Stimulated activated naive B cell treated with anti-CD40 and anti-IgM and Interleukin-4, amounts not matched to agents 10 μg/mL and 1 μg/mL and 100 μg/mL, for 72 hours (primary cell): ENCODE measurements at regions not wholly inside any gene's neighbourhood (a gene's known extent, or its start where the extent isn't known, plus 50 kb on each side); places are given as distances from the start of the nearest gene placed in this dataset.

Experiments
- ATAC-seq, 2 donors: fragments of 150-1000 bp; cut with Tn5 transposase; replicated peaks; 2 replicates each; pipeline ENCODE4 v1.10.0; 2021; ENCODE audit warnings: moderate library complexity in 1 of 2
- DNase-seq: peaks from one replicate; pipeline ENCODE4 v3.0.0; 2021
- H3K27ac Mint-ChIP-seq: one replicate; pipeline ENCODE4 v1.8.0; 2022; ENCODE audit warnings: mild to moderate bottlenecking, mixed read lengths
- H3K27me3 Mint-ChIP-seq, 2 donors: one replicate each; pipeline ENCODE4 v1.8.0; 2022; ENCODE audit warnings: mixed read lengths in 2 of 2
- H3K36me3 Mint-ChIP-seq, 2 donors: one replicate each; pipeline ENCODE4 v1.8.0; 2022; ENCODE audit warnings: mixed read lengths in 2 of 2, mild to moderate bottlenecking in 1 of 2
- H3K4me1 Mint-ChIP-seq, 2 donors: one replicate each; pipeline ENCODE4 v1.8.0; 2022; ENCODE audit warnings: mixed read lengths in 2 of 2, mild to moderate bottlenecking in 1 of 2
- H3K4me3 Mint-ChIP-seq, 2 donors: one replicate each; pipeline ENCODE4 v1.8.0; 2022; ENCODE audit warnings: mild to moderate bottlenecking in 2 of 2, mixed read lengths in 2 of 2, moderate library complexity in 1 of 2
- H3K9me3 Mint-ChIP-seq, 2 donors: one replicate each; pipeline ENCODE4 v1.8.0; 2022; ENCODE audit warnings: mixed read lengths in 2 of 2, mild to moderate bottlenecking in 1 of 2

- Mint-ChIP-seq H3K36me3 (no peaks in the 10 kb centered on the region), H3K27me3 (peaks cover 0 to 10% of the 10 kb centered on the region in 2 donors), H3K4me1 (no peaks in the 10 kb centered on the region), H3K27ac (no peak overlapping the region), H3K9me3 (peaks cover 0 to 2% of the 10 kb centered on the region in 2 donors), H3K4me3 (no peak overlapping the region)
- ATAC-seq (no peak), DNase-seq (no peak)
Measured at GRCh38 chr20:18999086-18999485, 185.5 kb downstream of the SCP2D1 start.

GRCh38 chr20:19000078-19000477 is 186.5 kb downstream of the SCP2D1 start:
- DNase-seq (no peak), ATAC-seq (no peak)
- Mint-ChIP-seq H3K4me3 (no peak overlapping the region), H3K36me3 (no peaks in the 10 kb centered on the region), H3K4me1 (no peaks in the 10 kb centered on the region), H3K9me3 (peaks cover 0 to 2% of the 10 kb centered on the region in 2 donors), H3K27me3 (peaks cover 0 to 4% of the 10 kb centered on the region in 2 donors), H3K27ac (no peak overlapping the region)

DNA sequence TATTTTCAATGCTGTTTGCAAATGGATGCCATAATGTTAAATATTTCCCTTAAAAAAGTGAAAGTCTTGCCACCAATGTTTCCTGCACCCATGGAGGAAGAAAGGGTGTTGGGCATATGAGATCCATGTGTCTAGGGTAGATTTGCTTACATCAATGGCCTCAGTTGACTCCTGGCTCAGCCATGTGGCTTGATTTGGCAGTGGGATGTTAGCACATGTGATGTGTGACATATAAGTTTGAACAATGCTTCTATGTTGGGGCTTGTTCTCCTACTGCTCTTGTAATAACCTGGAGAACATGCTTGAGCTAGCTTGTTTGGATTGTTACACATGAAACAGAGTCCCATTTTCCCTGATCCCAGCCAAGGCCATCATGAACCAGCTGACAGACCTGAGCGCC is 187.6 kb downstream of the SCP2D1 start:
- H3K4me1 Mint-ChIP-seq: no peaks in the 10 kb centered on the region
- H3K4me3 Mint-ChIP-seq: no peak overlapping the region
- peaks cover 0 to 2% of the 10 kb centered on the region in 2 donors for H3K27me3 Mint-ChIP-seq
- no peak for DNase-seq
- no peak overlapping the region for H3K27ac Mint-ChIP-seq
- H3K36me3 Mint-ChIP-seq: no peaks in the 10 kb centered on the region
- peaks cover 0 to under 1% of the 10 kb centered on the region in 2 donors for H3K9me3 Mint-ChIP-seq
- ATAC-seq: no peak

GRCh38 chr20:19003366-19004336 is 190.1 kb downstream of the SCP2D1 start:
- no peak overlapping the region for H3K27ac Mint-ChIP-seq
- DNase-seq: no peak
- H3K9me3 Mint-ChIP-seq: no peaks in the 10 kb centered on the region
- H3K36me3 Mint-ChIP-seq: no peaks in the 10 kb centered on the region
- H3K4me1 Mint-ChIP-seq: no peaks in the 10 kb centered on the region
- H3K4me3 Mint-ChIP-seq: no peak overlapping the region
- peaks cover 0 to 4% of the 10 kb centered on the region in 2 donors for H3K27me3 Mint-ChIP-seq
- no peak for ATAC-seq

GRCh38 chr20:19004975-19005374 is 191.4 kb downstream of the SCP2D1 start:
- Mint-ChIP-seq H3K27ac (no peak overlapping the region), H3K27me3 (peaks cover 0 to 4% of the 10 kb centered on the region in 2 donors), H3K4me3 (no peak overlapping the region), H3K9me3 (no peaks in the 10 kb centered on the region), H3K4me1 (no peaks in the 10 kb centered on the region), H3K36me3 (no peaks in the 10 kb centered on the region)
- DNase-seq (no peak), ATAC-seq (no peak)

DNA sequence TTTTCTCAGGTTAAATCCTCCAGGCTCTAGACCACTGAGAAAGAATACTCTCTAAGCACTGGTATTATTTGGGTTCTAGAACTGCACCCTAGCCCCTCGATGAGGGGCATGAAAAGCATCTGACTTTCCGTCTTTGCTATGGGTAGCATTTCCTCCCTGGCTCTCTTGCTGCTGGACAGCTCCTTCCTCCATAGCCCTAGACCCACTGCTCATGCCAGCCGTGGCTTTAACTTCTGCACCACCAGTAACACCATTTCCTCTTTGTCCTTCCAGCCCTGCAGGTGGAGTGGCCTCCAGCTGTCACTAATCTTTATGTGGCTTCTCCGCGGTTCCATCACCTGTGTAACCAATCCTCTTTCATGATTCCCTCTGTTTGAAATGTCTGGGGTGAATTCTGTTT is 194.9 kb downstream of the SCP2D1 start:
- ATAC-seq (no peak), DNase-seq (no peak)
- Mint-ChIP-seq H3K27ac (no peak overlapping the region), H3K27me3 (peaks cover 0 to 4% of the 10 kb centered on the region in 2 donors), H3K4me1 (no peaks in the 10 kb centered on the region), H3K36me3 (no peaks in the 10 kb centered on the region), H3K4me3 (no peak overlapping the region), H3K9me3 (no peaks in the 10 kb centered on the region)

GRCh38 chr20:19009081-19009688 is 195.6 kb downstream of the SCP2D1 start:
- peaks cover 0 to 4% of the 10 kb centered on the region in 2 donors for H3K27me3 Mint-ChIP-seq

DNA sequence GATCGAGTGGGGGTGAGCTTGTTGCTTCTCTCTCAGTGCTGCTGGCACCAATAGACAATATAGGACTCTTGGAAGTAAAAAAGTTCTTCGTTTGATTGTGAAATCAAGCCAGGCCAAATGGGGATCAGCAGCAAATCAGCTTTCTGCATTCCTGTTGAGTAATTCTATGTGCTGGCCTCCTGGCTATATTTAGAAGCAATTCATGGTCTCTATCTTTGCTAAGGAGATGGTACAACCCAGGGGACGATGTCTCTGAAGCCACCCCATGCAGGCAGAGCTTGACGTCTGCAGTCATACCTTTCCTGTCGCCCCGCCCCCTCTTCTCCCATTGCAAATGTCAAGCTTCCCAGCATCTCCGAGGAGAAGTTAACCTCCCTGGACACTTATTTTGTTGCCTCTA is 199.1 kb downstream of the SCP2D1 start:
- ATAC-seq: no peak
- Mint-ChIP-seq H3K27me3 (no peaks in the 10 kb centered on the region), H3K36me3 (no peaks in the 10 kb centered on the region), H3K4me1 (no peaks in the 10 kb centered on the region), H3K4me3 (no peak overlapping the region), H3K27ac (no peak overlapping the region), H3K9me3 (no peaks in the 10 kb centered on the region)
- no peak for DNase-seq

More at GRCh38 chr20:19009081-19009688, 195.6 kb downstream of the SCP2D1 start:
- H3K36me3 Mint-ChIP-seq: no peaks in the 10 kb centered on the region
- no peak for DNase-seq
- H3K4me3 Mint-ChIP-seq: no peak overlapping the region
- no peaks in the 10 kb centered on the region for H3K4me1 Mint-ChIP-seq
- H3K9me3 Mint-ChIP-seq: no peaks in the 10 kb centered on the region
- no peak overlapping the region for H3K27ac Mint-ChIP-seq
- ATAC-seq: peak in 1 of 2 donors; percentile 46

DNA sequence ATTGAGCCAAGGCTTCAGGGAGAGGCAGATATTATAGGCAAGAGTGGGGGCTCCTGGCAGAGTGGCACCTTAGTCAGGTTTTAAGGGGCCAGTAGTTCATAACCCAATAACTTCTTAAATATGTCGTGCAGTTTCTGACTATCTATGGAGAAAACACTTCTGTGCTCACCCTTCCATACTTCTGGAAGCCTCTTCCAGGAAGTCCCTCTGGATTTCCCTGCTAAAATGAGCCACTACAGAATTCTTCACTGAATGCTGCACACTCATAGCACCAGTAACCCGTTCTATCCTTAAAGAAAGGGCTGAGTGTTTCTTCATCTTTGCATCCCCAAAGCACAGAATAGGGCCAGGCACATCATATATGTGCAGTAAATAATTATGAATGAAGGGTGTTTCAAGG is 198.5 kb upstream of the SLC24A3 start:
- no peak for DNase-seq
- no peaks in the 10 kb centered on the region for H3K4me1 Mint-ChIP-seq
- no peaks in the 10 kb centered on the region for H3K36me3 Mint-ChIP-seq
- no peaks in the 10 kb centered on the region for H3K9me3 Mint-ChIP-seq
- H3K4me3 Mint-ChIP-seq: no peak overlapping the region
- no peak overlapping the region for H3K27ac Mint-ChIP-seq
- ATAC-seq: no peak
- H3K27me3 Mint-ChIP-seq: no peaks in the 10 kb centered on the region

GRCh38 chr20:19015351-19016139 is 196.9 kb upstream of the SLC24A3 start:
- H3K9me3 Mint-ChIP-seq: no peaks in the 10 kb centered on the region
- ATAC-seq: no peak

GRCh38 chr20:19016140-19016497 is 196.3 kb upstream of the SLC24A3 start:
- no peaks in the 10 kb centered on the region for H3K36me3 Mint-ChIP-seq
- H3K4me1 Mint-ChIP-seq: no peaks in the 10 kb centered on the region
- no peaks in the 10 kb centered on the region for H3K27me3 Mint-ChIP-seq
- H3K27ac Mint-ChIP-seq: no peak overlapping the region
- H3K9me3 Mint-ChIP-seq: no peaks in the 10 kb centered on the region
- ATAC-seq (no peak), DNase-seq (no peak)
- H3K4me3 Mint-ChIP-seq: no peak overlapping the region

More at GRCh38 chr20:19015351-19016139, 196.9 kb upstream of the SLC24A3 start:
- H3K36me3 Mint-ChIP-seq: no peaks in the 10 kb centered on the region
- no peaks in the 10 kb centered on the region for H3K4me1 Mint-ChIP-seq
- no peak overlapping the region for H3K27ac Mint-ChIP-seq
- no peak overlapping the region for H3K4me3 Mint-ChIP-seq
- no peak for DNase-seq
- H3K27me3 Mint-ChIP-seq: no peaks in the 10 kb centered on the region

DNA sequence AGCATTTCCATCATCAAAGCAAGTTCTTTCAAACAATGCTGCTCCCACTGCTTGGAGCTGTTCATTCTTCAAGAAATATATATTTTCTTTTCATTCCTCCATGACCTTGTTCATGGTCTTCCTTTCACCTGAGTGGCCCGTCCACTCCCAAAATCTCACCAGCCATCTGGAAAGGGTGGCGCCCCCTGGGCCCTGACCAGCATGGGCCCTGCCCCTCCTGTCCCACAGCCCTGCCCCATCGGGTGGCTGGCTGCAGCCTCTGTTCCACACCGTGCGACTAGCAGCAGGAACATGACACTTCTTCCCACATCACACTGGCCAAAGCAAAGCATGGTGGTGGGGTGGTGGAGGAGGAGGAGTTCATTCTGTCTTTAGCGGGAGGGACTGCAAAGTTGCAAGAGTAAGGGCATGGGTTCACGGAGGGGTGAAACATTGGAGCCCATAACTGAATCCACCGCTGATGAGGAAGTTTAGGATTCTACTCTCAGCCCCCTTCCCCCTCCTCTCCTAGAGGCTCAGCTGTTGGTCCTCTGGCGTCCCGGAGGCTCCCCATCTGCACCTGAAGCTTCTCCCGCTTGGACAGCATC is 195.2 kb upstream of the SLC24A3 start:
- Mint-ChIP-seq H3K4me1 (no peaks in the 10 kb centered on the region), H3K4me3 (no peak overlapping the region), H3K27ac (no peak overlapping the region), H3K27me3 (no peaks in the 10 kb centered on the region), H3K36me3 (no peaks in the 10 kb centered on the region), H3K9me3 (no peaks in the 10 kb centered on the region)
- DNase-seq: no peak
- no peak for ATAC-seq

GRCh38 chr20:19018881-19019280 is 193.6 kb upstream of the SLC24A3 start:
- H3K4me1 Mint-ChIP-seq: no peaks in the 10 kb centered on the region
- DNase-seq (no peak), ATAC-seq (no peak)
- H3K27me3 Mint-ChIP-seq: peaks cover 0 to 5% of the 10 kb centered on the region in 2 donors
- H3K9me3 Mint-ChIP-seq: no peaks in the 10 kb centered on the region
- H3K36me3 Mint-ChIP-seq: no peaks in the 10 kb centered on the region
- H3K27ac Mint-ChIP-seq: no peak overlapping the region
- no peak overlapping the region for H3K4me3 Mint-ChIP-seq

DNA sequence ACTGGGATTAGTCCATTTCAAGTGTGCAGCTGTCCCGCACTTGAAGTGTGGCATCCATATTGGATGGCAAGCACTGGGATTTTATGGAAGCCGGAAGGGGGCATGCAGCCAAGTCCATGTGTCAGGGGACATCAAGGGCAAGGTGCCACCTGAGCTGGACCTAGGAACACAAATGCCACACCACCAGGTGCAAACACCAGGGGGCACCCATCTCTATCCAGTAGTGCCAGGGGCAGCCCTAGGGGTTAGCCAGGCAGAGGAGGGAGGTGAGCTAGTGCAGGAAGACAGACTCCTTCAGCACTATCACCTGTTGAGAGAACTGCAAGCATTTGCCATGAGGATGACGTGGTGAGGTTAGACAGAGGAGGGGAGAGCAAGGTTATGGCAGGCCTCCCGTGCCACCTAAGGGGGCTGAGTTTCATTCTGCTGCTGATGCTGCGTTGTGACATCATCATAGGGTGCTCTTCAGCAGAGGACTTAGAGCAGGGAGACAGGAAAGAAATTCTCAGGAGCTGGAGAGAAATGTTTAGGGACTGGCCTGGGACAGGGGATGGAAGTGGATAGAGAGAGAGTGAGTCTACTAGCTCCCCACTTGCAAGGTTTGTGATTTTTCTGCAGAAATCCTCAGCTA is 192.6 kb upstream of the SLC24A3 start:
- DNase-seq (no peak), ATAC-seq (no peak)
- Mint-ChIP-seq H3K9me3 (no peaks in the 10 kb centered on the region), H3K4me3 (no peak overlapping the region), H3K27me3 (peaks cover 0 to 5% of the 10 kb centered on the region in 2 donors), H3K27ac (no peak overlapping the region), H3K4me1 (no peaks in the 10 kb centered on the region), H3K36me3 (no peaks in the 10 kb centered on the region)
